ENCODE measurements at regions not wholly inside any gene's neighbourhood (a gene's known extent, or its start where the extent isn't known, plus 50 kb on each side); places are given as distances from the start of the nearest gene placed in this dataset.

DNA sequence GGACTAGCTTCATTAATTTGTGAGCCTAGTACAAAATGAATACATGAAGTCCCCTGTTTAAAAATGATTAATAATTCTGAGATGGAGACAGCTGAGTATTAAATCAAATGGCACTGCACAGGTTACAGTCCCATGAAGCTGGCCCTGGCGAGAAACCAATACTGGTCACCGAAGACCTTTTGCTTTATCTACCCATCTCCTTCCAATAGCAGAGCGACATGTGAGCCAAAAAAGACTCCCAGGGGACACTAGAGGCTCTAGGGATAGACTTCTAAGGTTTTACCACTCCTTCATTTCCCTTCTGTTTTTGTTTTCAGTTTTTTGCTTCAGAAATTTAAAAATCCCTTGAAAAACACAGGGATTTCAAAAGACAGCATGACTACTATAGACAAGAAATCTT lies 97.0 kb upstream of the CCSER1 start:
- no peak overlapping the region for H3K4me3 ChIP-seq (replicated peaks in 1 of 4; ENCODE audit: control extremely low read depth in 1 of 4, insufficient read depth in 1 of 4, low read depth in 3 of 4, low read length in 4 of 4)
- H2AFZ ChIP-seq (ENCODE audit: low read length) = no peak overlapping the region
- no peak overlapping the region for H3K9ac ChIP-seq (ENCODE audit: insufficient read depth, low read length)
- H3K36me3 ChIP-seq (ENCODE audit: control insufficient read depth, insufficient read depth, low read length) = no peaks in the 10 kb centered on the region
- no peaks in the 10 kb centered on the region for H3K9me3 ChIP-seq (ENCODE audit: control insufficient read depth, insufficient read depth, low read depth, low read length)
- no peak for DNase-seq (ENCODE audit: low read depth in 2 of 2)
- no peaks in the 10 kb centered on the region for H4K20me1 ChIP-seq (ENCODE audit: control insufficient read depth, extremely low read depth, insufficient read depth, low read length)
- no peaks in the 10 kb centered on the region for H3K4me1 ChIP-seq (ENCODE audit: control insufficient read depth, extremely low read depth, insufficient read depth, low read length)
- H3K27ac ChIP-seq (ENCODE audit: insufficient read depth, low read length) = no peak overlapping the region
- no peak overlapping the region for H3K4me2 ChIP-seq (ENCODE audit: extremely low read depth, insufficient read depth, low read length)
- H3K79me2 ChIP-seq (ENCODE audit: control insufficient read depth, insufficient read depth, low read length) = no peaks in the 10 kb centered on the region
- TF ChIP-seq EZH2 (IDR thresholded peaks at IDR 0.05; ENCODE audit: low read length, missing control alignments) (no peak), CTCF (conservative IDR thresholded peaks at IDR 0.05 in 1 of 2, IDR thresholded peaks at IDR 0.05 in 1 of 2; ENCODE audit: low read depth in 1 of 2, low read length in 2 of 2) (no peak)
- H3K27me3 ChIP-seq (ENCODE audit: control insufficient read depth, insufficient read depth, low read length) = no peaks in the 10 kb centered on the region

DNA sequence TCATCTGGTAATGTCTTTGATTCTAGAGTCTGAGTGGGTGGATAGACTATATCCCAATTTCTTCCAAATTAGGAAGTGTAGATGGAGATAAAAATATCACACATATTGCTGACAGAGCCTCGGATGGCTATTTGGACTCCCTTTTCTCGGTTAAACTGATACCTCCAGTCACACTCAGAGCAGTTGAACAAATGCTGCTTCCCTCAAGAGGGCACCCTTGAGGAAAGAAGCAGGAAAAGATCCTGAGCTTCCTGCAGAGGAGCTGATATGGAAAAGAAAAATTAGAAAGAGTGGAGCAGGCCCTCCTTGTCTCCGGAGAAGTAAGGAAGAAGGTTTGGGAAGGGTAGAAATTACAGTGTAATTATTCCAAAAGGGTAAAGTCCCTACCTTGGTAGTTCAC lies 96.2 kb upstream of the CCSER1 start:
- TF ChIP-seq CTCF (conservative IDR thresholded peaks at IDR 0.05 in 1 of 2, IDR thresholded peaks at IDR 0.05 in 1 of 2; ENCODE audit: low read depth in 1 of 2, low read length in 2 of 2) (no peak), EZH2 (IDR thresholded peaks at IDR 0.05; ENCODE audit: low read length, missing control alignments) (no peak)
- Histone ChIP-seq H3K79me2 (ENCODE audit: control insufficient read depth, insufficient read depth, low read length) (no peaks in the 10 kb centered on the region), H3K27ac (ENCODE audit: insufficient read depth, low read length) (no peak overlapping the region), H3K27me3 (ENCODE audit: control insufficient read depth, insufficient read depth, low read length) (no peaks in the 10 kb centered on the region), H3K4me2 (ENCODE audit: extremely low read depth, insufficient read depth, low read length) (no peak overlapping the region), H3K36me3 (ENCODE audit: control insufficient read depth, insufficient read depth, low read length) (no peaks in the 10 kb centered on the region), H3K4me3 (replicated peaks in 1 of 4; ENCODE audit: control extremely low read depth in 1 of 4, insufficient read depth in 1 of 4, low read depth in 3 of 4, low read length in 4 of 4) (no peak overlapping the region), H3K9me3 (ENCODE audit: control insufficient read depth, insufficient read depth, low read depth, low read length) (no peaks in the 10 kb centered on the region), H4K20me1 (ENCODE audit: control insufficient read depth, extremely low read depth, insufficient read depth, low read length) (no peaks in the 10 kb centered on the region), H2AFZ (ENCODE audit: low read length) (no peak overlapping the region), H3K4me1 (ENCODE audit: control insufficient read depth, extremely low read depth, insufficient read depth, low read length) (no peaks in the 10 kb centered on the region), H3K9ac (ENCODE audit: insufficient read depth, low read length) (no peak overlapping the region)
- no peak for DNase-seq (ENCODE audit: low read depth in 2 of 2)

GRCh38 chr4:90039122-90039521 lies 88.1 kb upstream of the CCSER1 start:
- no peaks in the 10 kb centered on the region for H3K79me2 ChIP-seq (ENCODE audit: control insufficient read depth, insufficient read depth, low read length)
- H3K4me2 ChIP-seq (ENCODE audit: extremely low read depth, insufficient read depth, low read length) = no peak overlapping the region
- TF ChIP-seq CTCF (conservative IDR thresholded peaks at IDR 0.05 in 1 of 2, IDR thresholded peaks at IDR 0.05 in 1 of 2; ENCODE audit: low read depth in 1 of 2, low read length in 2 of 2) (no peak), EZH2 (IDR thresholded peaks at IDR 0.05; ENCODE audit: low read length, missing control alignments) (no peak)
- H3K4me3 ChIP-seq (replicated peaks in 1 of 4; ENCODE audit: control extremely low read depth in 1 of 4, insufficient read depth in 1 of 4, low read depth in 3 of 4, low read length in 4 of 4) = no peak overlapping the region
- no peak overlapping the region for H2AFZ ChIP-seq (ENCODE audit: low read length)
- no peaks in the 10 kb centered on the region for H3K4me1 ChIP-seq (ENCODE audit: control insufficient read depth, extremely low read depth, insufficient read depth, low read length)
- DNase-seq (ENCODE audit: low read depth in 2 of 2) = no peak
- no peaks in the 10 kb centered on the region for H3K27me3 ChIP-seq (ENCODE audit: control insufficient read depth, insufficient read depth, low read length)
- H3K9me3 ChIP-seq (ENCODE audit: control insufficient read depth, insufficient read depth, low read depth, low read length) = no peaks in the 10 kb centered on the region
- no peaks in the 10 kb centered on the region for H3K36me3 ChIP-seq (ENCODE audit: control insufficient read depth, insufficient read depth, low read length)
- no peak overlapping the region for H3K9ac ChIP-seq (ENCODE audit: insufficient read depth, low read length)
- H4K20me1 ChIP-seq (ENCODE audit: control insufficient read depth, extremely low read depth, insufficient read depth, low read length) = no peaks in the 10 kb centered on the region
- no peak overlapping the region for H3K27ac ChIP-seq (ENCODE audit: insufficient read depth, low read length)
